OCI-LY7 (cell line): ENCODE measurements at regions not wholly inside any gene's neighbourhood (a gene's known extent, or its start where the extent isn't known, plus 50 kb on each side); places are given as distances from the start of the nearest gene placed in this dataset.

Experiments
- CTCF ChIP-seq: fragments of 200-600 bp; sonication (generic); conservative IDR thresholded peaks from 2 replicates; pipeline ENCODE4 v1.5.1; 2014; ENCODE audit warnings: mild to moderate bottlenecking, antibody characterized with exemption, low read length, moderate library complexity, mixed read lengths
- EZH2phosphoT487 ChIP-seq: fragments of 200-600 bp; sonication (generic); IDR thresholded peaks from 2 replicates; pipeline ENCODE4 v1.6.1; 2018; ENCODE audit warnings: low read depth, borderline replicate concordance, mild to moderate bottlenecking, mixed run types, antibody characterized with exemption, low read length, moderate library complexity, mixed read lengths

- TF ChIP-seq CTCF (no peak), EZH2phosphoT487 (no peak)
Measured at GRCh38 chr5:58246461-58246944, 213.4 kb downstream of the PLK2 start.
